HG03175 (cell line): ENCODE measurements at regions not wholly inside any gene's neighbourhood (a gene's known extent, or its start where the extent isn't known, plus 50 kb on each side); places are given as distances from the start of the nearest gene placed in this dataset.

ENCODE experiments used
- ATAC-seq: cut with Tn5 transposase; IDR thresholded peaks from one replicate; pipeline ENCODE4 v1.9.1; 2021; ENCODE audit warnings: mild to moderate bottlenecking, moderate library complexity; ENCODE audit not compliant: unreplicated experiment

DNA sequence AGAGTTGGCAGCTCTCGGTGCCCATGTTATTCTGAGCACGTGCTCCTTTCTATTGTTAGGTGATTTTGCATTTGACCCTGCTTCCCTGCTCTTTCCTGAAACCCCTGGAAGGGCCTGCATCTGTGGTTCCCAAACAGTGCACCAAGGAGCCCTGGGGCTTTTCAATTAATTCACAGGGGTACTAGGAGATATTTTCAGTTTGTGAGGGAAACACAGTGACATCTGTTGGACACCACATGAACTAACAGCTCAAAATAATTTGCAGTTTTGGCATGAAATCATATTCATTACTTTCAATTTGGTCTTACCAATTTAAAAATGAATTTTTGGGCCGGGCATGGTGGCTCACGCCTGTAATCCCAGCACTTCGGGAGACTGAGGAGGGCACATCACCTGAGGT lies 156.6 kb downstream of the GATB start:
- ATAC-seq = no peak

DNA sequence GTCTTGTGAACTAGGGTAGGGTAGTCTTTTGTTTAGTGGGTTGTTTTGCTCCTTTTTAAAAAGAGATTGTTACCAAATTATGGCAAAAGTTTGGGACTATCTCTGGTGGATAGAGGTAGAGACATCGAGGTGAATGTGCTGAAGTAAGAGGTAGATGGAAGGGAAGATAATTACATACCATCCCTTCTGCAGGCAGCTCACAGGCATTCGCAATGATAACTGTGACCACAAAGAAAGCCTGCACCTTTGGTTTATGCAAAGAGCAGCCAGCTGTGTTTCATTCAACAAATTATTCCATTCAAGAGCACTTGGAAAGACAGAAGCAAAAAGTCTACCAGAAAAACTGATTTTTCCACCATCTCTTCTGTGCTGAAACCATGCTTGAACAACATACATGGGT lies 155.6 kb downstream of the GATB start:
- ATAC-seq = no peak

DNA sequence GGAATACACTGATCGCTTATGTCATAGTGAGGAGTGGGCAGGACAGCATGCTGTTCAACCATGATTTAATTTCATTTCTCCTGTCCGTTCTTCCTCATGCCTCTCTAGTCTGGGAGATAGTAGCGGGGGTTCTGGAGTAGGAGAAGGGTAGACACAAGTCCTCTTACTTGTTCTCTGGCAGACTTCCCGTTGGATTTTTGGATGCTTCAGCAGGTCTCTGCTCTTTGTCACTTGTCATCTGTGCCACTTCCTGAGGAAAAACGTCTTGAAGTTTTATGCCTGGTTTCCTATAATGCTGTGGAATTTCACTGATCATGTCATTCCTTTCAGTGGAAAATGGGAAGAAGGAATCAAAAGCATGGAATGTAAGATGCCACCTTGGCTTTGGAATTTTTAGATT lies 154.7 kb downstream of the GATB start:
- no peak for ATAC-seq

DNA sequence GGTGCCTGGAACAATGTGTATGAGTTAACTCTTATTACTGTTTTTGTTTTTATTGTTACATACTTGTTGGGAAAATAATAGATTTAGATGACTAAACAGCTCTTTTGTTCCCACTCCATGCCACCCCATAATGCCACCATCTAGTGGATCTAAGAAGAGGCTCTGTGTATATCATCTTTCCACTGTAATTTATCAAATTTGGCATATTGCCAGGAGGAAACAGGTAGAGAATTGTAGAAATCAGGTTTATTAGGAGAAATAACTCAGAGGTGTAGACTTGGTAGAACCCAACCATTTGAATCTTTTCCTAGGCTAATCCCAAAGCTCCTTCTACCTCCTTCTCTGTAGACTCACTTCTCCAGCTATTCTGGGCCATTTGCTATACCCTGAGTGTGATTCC lies 150.6 kb downstream of the GATB start:
- ATAC-seq = no peak

DNA sequence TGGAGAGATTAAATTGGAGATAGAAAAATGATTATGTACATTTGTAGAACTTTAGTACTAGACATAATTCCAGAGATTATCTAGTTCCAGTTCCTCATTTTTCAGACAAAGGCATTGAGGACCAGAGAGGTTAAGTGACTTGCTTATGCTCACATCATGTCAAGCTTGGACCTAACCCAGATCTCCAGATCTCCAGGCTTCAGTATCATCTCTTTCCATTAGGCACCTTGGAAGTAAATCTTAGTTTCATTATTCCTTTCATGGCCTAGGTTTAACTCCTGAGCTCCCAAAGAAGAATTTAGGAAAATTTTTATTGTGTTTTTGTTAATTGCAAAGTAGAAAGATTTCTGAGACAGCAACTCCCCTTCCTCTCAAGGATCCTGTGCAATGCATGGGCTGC lies 148.8 kb downstream of the GATB start:
- ATAC-seq = no peak

DNA sequence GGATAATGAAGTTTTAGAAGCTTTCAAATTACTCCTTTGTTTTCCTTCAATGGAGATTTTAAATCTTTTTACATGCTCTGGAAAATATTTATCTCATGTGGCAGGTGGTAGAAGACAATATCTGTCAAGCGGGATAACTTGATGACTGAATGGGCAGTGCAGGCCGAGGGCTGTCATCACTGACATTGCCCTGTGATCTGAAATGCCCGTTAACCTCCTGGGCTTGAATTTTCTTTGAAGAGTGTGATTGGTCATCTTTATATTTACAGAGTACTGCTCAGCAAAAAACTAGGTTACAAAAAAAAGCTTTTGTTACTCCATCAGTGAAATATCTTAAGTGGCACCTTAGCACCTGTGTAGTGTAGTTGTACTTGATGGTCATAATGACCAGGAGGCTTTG lies 147.5 kb downstream of the GATB start:
- no peak for ATAC-seq

DNA sequence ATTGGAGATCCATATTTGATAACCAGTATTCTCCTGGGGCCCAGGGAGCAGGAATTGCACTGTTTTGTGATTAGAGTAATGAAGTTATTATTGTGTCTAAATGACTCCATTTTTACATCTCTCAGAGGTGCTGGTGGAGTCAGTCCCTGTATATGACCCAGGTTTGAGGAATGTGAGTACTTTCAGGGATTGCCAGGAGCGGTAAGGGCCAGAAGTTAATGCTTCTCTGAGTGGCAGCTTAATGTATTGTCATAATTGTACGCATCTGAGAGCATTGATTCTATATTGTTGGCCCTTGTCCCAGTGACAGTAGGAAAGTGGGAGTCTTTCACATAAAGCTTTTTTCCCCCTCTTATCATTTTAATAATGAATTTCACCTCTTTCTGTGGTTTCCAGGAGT lies 146.2 kb downstream of the GATB start:
- ATAC-seq = no peak

DNA sequence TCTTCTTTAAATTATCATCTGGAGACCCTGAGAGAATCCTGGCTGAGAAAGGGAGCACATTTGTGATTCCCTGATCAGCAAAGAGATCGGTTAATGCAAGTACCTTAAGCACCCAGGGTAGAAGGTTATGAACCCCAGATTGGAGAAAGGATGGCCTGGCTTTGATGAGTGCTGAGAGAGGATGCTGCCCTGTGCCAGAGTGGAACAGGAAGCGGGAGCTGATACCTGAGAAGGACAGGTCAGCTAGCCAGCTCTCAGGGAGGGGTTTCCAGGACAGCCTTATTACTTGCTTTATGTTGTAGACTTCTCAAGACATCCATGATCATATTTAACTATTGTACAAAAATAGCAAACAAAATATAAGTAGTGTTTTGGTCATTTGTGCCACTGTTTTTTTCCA lies 141.9 kb downstream of the GATB start:
- ATAC-seq = no peak

DNA sequence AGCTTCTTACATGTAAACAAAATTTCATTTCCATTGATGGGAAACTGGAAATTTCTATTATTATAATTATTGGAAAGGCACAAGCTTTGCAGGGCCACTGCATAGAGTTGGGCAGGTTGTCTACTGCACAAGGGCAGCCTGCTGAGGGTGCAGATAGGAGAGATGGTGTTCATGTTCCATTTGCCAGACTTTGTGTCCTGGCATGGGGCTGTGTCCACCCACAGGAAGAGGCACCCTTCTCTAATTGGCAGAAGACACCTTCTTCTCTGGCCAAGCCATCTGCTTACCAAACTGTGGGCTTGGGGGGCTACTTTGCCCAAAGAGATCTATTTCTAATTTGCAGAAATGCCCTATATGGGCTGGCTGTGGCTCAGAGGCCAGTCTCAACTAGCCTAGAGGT lies 140.7 kb downstream of the GATB start:
- ATAC-seq = no peak
